ENCODE measurements at regions not wholly inside any gene's neighbourhood (a gene's known extent, or its start where the extent isn't known, plus 50 kb on each side); places are given as distances from the start of the nearest gene placed in this dataset.

DNA sequence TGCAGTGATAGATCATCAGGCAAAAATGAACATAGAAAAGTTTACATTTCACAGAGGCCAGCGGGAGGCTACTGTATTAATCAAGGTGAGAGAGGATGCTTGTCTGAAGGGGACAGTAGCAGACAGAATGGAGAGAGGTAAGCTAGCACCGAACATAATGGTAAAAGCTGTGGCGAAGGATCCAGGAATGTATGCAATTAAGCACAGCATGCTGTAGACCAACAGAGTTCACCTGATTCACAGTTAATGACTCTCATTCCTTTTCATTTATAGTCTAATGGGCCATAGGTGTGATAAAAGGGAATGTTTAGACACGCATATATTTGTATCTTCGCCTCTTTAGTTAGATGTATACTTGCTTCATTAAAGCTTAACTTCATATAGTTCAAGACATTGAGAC is 150.9 kb upstream of the MBL2 start:
- no peak for TF ChIP-seq CTCF (conservative IDR thresholded peaks at IDR 0.05)
- no peak for TF ChIP-seq EZH2 (IDR thresholded peaks at IDR 0.05; ENCODE audit: low read depth)
